ENCODE measurements at regions not wholly inside any gene's neighbourhood (a gene's known extent, or its start where the extent isn't known, plus 50 kb on each side); places are given as distances from the start of the nearest gene placed in this dataset.

DNA sequence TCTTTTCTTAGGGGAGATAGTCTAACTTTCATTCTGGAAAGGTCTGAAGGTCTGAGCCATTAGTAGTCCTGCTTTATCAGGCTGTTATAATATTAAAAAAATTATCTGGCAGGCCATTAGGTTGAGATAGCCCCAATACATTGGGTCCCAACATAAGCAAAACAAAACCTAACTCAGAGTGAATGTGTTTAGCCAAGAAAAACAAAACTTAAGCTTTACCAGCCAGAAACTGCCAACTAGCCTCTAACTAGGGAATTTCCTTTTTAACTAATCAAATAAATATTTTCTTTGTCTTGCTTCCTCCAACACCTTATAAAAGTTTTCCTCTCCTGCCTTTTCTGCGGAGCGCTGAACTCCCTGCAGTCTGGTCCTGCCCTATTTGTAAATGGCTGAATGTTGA, 1137.7 kb upstream of the CNTN5 start:
- Mint-ChIP-seq H3K4me1 (no peaks in the 10 kb centered on the region), H3K4me3 (no peak overlapping the region), H3K27me3 (ENCODE audit: insufficient read depth, low read depth, poor library complexity) (peaks cover 3% of the 10 kb centered on the region), H3K36me3 (ENCODE audit: low read depth) (peaks cover 4% of the 10 kb centered on the region; the same call in 2 of the 3 replicates), H3K27ac (no peak overlapping the region), H3K9me3 (peaks cover 3% of the 10 kb centered on the region; the same call in 2 of the 3 replicates)
- Histone ChIP-seq H3K27ac (ENCODE audit: low read depth) (no peak overlapping the region), H3K4me1 (ENCODE audit: insufficient read depth) (no peaks in the 10 kb centered on the region), H2AFZ (no peak overlapping the region), H3K79me2 (replicated peaks; ENCODE audit: insufficient read depth) (no peaks in the 10 kb centered on the region), H3K4me3 (no peak overlapping the region), H3K27me3 (ENCODE audit: insufficient read depth) (no peaks in the 10 kb centered on the region), H4K20me1 (replicated peaks; ENCODE audit: insufficient read depth) (no peaks in the 10 kb centered on the region), H3F3A (replicated peaks; ENCODE audit: low read depth) (no peaks in the 10 kb centered on the region), H3K36me3 (ENCODE audit: insufficient read depth) (no peaks in the 10 kb centered on the region), H3K9me2 (ENCODE audit: insufficient read depth) (no peaks in the 10 kb centered on the region), H3K4me2 (no peak overlapping the region)
- ATAC-seq (no peak), DNase-seq (ENCODE audit: low spot score) (no peak)
- TF ChIP-seq CREB1 (CRISPR knock-in tag; IDR thresholded peaks at IDR 0.05; ENCODE audit: low read depth) (no peak), JUNB (IDR thresholded peaks at IDR 0.05; ENCODE audit: unreplicated experiment) (no peak), EZH2phosphoT487 (IDR thresholded peaks at IDR 0.05; ENCODE audit: unreplicated experiment) (no peak)
- TF ChIP-seq, protein P1, sequence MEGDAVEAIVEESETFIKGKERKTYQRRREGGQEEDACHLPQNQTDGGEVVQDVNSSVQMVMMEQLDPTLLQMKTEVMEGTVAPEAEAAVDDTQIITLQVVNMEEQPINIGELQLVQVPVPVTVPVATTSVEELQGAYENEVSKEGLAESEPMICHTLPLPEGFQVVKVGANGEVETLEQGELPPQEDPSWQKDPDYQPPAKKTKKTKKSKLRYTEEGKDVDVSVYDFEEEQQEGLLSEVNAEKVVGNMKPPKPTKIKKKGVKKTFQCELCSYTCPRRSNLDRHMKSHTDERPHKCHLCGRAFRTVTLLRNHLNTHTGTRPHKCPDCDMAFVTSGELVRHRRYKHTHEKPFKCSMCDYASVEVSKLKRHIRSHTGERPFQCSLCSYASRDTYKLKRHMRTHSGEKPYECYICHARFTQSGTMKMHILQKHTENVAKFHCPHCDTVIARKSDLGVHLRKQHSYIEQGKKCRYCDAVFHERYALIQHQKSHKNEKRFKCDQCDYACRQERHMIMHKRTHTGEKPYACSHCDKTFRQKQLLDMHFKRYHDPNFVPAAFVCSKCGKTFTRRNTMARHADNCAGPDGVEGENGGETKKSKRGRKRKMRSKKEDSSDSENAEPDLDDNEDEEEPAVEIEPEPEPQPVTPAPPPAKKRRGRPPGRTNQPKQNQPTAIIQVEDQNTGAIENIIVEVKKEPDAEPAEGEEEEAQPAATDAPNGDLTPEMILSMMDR (conservative IDR thresholded peaks at IDR 0.05; ENCODE audit: low read depth in 2 of 2), result no peak
- TF ChIP-seq, protein P2, sequence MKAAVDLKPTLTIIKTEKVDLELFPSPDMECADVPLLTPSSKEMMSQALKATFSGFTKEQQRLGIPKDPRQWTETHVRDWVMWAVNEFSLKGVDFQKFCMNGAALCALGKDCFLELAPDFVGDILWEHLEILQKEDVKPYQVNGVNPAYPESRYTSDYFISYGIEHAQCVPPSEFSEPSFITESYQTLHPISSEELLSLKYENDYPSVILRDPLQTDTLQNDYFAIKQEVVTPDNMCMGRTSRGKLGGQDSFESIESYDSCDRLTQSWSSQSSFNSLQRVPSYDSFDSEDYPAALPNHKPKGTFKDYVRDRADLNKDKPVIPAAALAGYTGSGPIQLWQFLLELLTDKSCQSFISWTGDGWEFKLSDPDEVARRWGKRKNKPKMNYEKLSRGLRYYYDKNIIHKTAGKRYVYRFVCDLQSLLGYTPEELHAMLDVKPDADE (IDR thresholded peaks at IDR 0.05), result no peak
- TF ChIP-seq, protein P3, sequence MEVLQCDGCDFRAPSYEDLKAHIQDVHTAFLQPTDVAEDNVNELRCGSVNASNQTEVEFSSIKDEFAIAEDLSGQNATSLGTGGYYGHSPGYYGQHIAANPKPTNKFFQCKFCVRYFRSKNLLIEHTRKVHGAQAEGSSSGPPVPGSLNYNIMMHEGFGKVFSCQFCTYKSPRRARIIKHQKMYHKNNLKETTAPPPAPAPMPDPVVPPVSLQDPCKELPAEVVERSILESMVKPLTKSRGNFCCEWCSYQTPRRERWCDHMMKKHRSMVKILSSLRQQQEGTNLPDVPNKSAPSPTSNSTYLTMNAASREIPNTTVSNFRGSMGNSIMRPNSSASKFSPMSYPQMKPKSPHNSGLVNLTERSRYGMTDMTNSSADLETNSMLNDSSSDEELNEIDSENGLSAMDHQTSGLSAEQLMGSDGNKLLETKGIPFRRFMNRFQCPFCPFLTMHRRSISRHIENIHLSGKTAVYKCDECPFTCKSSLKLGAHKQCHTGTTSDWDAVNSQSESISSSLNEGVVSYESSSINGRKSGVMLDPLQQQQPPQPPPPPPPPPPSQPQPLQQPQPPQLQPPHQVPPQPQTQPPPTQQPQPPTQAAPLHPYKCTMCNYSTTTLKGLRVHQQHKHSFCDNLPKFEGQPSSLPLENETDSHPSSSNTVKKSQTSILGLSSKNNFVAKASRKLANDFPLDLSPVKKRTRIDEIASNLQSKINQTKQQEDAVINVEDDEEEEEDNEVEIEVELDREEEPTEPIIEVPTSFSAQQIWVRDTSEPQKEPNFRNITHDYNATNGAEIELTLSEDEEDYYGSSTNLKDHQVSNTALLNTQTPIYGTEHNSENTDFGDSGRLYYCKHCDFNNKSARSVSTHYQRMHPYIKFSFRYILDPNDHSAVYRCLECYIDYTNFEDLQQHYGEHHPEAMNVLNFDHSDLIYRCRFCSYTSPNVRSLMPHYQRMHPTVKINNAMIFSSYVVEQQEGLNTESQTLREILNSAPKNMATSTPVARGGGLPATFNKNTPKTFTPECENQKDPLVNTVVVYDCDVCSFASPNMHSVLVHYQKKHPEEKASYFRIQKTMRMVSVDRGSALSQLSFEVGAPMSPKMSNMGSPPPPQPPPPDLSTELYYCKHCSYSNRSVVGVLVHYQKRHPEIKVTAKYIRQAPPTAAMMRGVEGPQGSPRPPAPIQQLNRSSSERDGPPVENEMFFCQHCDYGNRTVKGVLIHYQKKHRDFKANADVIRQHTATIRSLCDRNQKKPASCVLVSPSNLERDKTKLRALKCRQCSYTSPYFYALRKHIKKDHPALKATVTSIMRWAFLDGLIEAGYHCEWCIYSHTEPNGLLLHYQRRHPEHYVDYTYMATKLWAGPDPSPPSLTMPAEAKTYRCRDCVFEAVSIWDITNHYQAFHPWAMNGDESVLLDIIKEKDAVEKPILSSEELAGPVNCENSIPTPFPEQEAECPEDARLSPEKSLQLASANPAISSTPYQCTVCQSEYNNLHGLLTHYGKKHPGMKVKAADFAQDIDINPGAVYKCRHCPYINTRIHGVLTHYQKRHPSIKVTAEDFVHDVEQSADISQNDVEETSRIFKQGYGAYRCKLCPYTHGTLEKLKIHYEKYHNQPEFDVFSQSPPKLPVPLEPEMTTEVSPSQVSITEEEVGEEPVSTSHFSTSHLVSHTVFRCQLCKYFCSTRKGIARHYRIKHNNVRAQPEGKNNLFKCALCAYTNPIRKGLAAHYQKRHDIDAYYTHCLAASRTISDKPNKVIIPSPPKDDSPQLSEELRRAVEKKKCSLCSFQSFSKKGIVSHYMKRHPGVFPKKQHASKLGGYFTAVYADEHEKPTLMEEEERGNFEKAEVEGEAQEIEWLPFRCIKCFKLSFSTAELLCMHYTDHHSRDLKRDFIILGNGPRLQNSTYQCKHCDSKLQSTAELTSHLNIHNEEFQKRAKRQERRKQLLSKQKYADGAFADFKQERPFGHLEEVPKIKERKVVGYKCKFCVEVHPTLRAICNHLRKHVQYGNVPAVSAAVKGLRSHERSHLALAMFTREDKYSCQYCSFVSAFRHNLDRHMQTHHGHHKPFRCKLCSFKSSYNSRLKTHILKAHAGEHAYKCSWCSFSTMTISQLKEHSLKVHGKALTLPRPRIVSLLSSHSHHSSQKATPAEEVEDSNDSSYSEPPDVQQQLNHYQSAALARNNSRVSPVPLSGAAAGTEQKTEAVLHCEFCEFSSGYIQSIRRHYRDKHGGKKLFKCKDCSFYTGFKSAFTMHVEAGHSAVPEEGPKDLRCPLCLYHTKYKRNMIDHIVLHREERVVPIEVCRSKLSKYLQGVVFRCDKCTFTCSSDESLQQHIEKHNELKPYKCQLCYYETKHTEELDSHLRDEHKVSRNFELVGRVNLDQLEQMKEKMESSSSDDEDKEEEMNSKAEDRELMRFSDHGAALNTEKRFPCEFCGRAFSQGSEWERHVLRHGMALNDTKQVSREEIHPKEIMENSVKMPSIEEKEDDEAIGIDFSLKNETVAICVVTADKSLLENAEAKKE (CRISPR knock-in tag; IDR thresholded peaks at IDR 0.05), result no peak

Measured in GM23338 (cell line).